ENCODE measurements at regions not wholly inside any gene's neighbourhood (a gene's known extent, or its start where the extent isn't known, plus 50 kb on each side); places are given as distances from the start of the nearest gene placed in this dataset.

DNA sequence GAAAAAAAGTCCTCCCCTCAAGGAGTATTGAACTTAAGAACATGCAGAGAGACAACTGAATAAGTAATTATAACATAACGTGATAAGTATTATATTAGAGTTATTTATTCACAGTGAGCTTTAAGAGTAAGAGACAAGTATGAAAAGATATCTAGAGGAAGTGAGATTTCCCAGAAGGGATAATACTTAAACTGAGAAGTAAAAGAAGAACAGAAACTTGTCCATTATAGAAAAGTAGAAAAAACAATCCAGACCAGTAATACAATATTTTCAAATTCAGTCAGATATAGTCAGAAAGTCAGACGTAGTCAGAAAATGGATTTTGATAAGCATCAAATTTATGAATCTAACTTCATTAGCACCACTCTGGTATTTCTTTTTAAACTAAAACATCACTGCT, 613.0 kb upstream of the CCNG1 start:
- no peak for DNase-seq
- H3K79me2 ChIP-seq (ENCODE audit: insufficient read depth, low read length): no peaks in the 10 kb centered on the region
- no peaks in the 10 kb centered on the region for H3K4me1 ChIP-seq (ENCODE audit: insufficient read depth, low read length)
- H2AFZ ChIP-seq (ENCODE audit: low read depth, low read length): no peak overlapping the region
- H3K36me3 ChIP-seq (ENCODE audit: insufficient read depth, low read length): no peaks in the 10 kb centered on the region
- no peaks in the 10 kb centered on the region for H4K20me1 ChIP-seq (ENCODE audit: insufficient read depth, low read length)
- no peaks in the 10 kb centered on the region for H3K27me3 ChIP-seq (ENCODE audit: insufficient read depth, low read length, poor library complexity)
- H3K4me2 ChIP-seq (ENCODE audit: insufficient read depth, low read length): no peak overlapping the region
- H3K27ac ChIP-seq (ENCODE audit: low read length): no peak overlapping the region
- H3K9ac ChIP-seq (ENCODE audit: low read depth, low read length): no peak overlapping the region
- no peaks in the 10 kb centered on the region for H3K9me3 ChIP-seq (ENCODE audit: insufficient read depth, low read length, severe bottlenecking)
- H3K4me3 ChIP-seq (ENCODE audit: low read depth in 1 of 2, low read length in 2 of 2): no peak overlapping the region
- no peak for ATAC-seq (ENCODE audit: insufficient read depth, low read depth)
- TF ChIP-seq EZH2 (IDR thresholded peaks at IDR 0.05; ENCODE audit: borderline replicate concordance, low read depth, low read length, severe bottlenecking): no peak
- TF ChIP-seq, protein P1, sequence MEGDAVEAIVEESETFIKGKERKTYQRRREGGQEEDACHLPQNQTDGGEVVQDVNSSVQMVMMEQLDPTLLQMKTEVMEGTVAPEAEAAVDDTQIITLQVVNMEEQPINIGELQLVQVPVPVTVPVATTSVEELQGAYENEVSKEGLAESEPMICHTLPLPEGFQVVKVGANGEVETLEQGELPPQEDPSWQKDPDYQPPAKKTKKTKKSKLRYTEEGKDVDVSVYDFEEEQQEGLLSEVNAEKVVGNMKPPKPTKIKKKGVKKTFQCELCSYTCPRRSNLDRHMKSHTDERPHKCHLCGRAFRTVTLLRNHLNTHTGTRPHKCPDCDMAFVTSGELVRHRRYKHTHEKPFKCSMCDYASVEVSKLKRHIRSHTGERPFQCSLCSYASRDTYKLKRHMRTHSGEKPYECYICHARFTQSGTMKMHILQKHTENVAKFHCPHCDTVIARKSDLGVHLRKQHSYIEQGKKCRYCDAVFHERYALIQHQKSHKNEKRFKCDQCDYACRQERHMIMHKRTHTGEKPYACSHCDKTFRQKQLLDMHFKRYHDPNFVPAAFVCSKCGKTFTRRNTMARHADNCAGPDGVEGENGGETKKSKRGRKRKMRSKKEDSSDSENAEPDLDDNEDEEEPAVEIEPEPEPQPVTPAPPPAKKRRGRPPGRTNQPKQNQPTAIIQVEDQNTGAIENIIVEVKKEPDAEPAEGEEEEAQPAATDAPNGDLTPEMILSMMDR (IDR thresholded peaks at IDR 0.05; ENCODE audit: borderline replicate concordance, extremely low read depth, low read length, poor library complexity, severe bottlenecking): no peak

DNA sequence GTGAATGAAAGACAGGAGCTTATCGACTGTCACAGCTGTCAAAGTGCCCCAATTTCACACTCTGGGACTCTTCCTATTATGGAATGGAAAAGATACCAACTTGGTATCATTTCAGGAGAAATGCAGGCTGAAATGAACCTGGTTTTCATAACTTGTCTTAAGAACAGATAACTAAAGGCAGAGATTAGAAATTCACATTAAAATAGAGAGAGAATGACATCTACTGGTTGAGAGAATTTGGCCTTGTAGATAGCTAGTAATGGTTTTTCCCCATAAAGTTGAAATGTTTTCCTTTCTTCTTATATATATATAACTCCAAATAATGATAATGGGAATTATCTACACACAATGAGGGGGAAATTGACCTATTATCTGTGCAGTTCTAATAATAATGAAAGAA, 600.2 kb upstream of the CCNG1 start:
- H4K20me1 ChIP-seq (ENCODE audit: insufficient read depth, low read length): no peaks in the 10 kb centered on the region
- TF ChIP-seq, protein P1 (IDR thresholded peaks at IDR 0.05; ENCODE audit: borderline replicate concordance, extremely low read depth, low read length, poor library complexity, severe bottlenecking): peak; percentile 4
- no peak for TF ChIP-seq EZH2 (IDR thresholded peaks at IDR 0.05; ENCODE audit: borderline replicate concordance, low read depth, low read length, severe bottlenecking)
- H3K9ac ChIP-seq (ENCODE audit: low read depth, low read length): no peak overlapping the region
- no peak overlapping the region for H3K4me3 ChIP-seq (ENCODE audit: low read depth in 1 of 2, low read length in 2 of 2)
- H3K27ac ChIP-seq (ENCODE audit: low read length): no peak overlapping the region
- no peaks in the 10 kb centered on the region for H3K36me3 ChIP-seq (ENCODE audit: insufficient read depth, low read length)
- H3K27me3 ChIP-seq (ENCODE audit: insufficient read depth, low read length, poor library complexity): no peaks in the 10 kb centered on the region
- no peaks in the 10 kb centered on the region for H3K4me1 ChIP-seq (ENCODE audit: insufficient read depth, low read length)
- ATAC-seq (ENCODE audit: insufficient read depth, low read depth) (no peak), DNase-seq (no peak)
- no peak overlapping the region for H2AFZ ChIP-seq (ENCODE audit: low read depth, low read length)
- no peaks in the 10 kb centered on the region for H3K9me3 ChIP-seq (ENCODE audit: insufficient read depth, low read length, severe bottlenecking)
- no peak overlapping the region for H3K4me2 ChIP-seq (ENCODE audit: insufficient read depth, low read length)
- H3K79me2 ChIP-seq (ENCODE audit: insufficient read depth, low read length): no peaks in the 10 kb centered on the region

DNA sequence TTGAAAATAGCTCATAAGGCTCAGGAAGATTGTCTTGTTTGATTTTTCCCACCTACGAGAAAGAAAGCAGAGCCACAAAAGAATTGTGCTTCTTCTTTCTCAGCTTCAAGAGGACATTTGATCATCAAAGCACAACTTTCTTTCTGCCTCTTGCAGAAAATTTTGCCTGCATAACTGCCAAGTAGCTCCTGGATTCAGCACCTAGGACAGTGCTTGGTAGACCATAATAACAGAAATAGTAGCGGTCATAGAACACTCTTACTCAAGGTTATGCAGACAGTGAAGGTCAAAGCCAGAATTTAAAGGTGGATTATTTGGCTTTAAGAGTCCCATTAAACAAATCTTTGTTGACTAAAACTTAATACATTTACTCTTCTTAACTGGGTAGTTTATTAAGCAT, 594.7 kb upstream of the CCNG1 start:
- Histone ChIP-seq H3K4me1 (ENCODE audit: insufficient read depth, low read length) (no peaks in the 10 kb centered on the region), H3K27me3 (ENCODE audit: insufficient read depth, low read length, poor library complexity) (no peaks in the 10 kb centered on the region), H3K27ac (ENCODE audit: low read length) (no peak overlapping the region), H3K9me3 (ENCODE audit: insufficient read depth, low read length, severe bottlenecking) (no peaks in the 10 kb centered on the region), H3K4me3 (ENCODE audit: low read depth in 1 of 2, low read length in 2 of 2) (no peak overlapping the region), H3K4me2 (ENCODE audit: insufficient read depth, low read length) (no peak overlapping the region), H3K79me2 (ENCODE audit: insufficient read depth, low read length) (no peaks in the 10 kb centered on the region), H3K36me3 (ENCODE audit: insufficient read depth, low read length) (no peaks in the 10 kb centered on the region), H3K9ac (ENCODE audit: low read depth, low read length) (no peak overlapping the region), H4K20me1 (ENCODE audit: insufficient read depth, low read length) (no peaks in the 10 kb centered on the region), H2AFZ (ENCODE audit: low read depth, low read length) (no peak overlapping the region)
- ATAC-seq (ENCODE audit: insufficient read depth, low read depth) (no peak), DNase-seq (peak; percentile 13)
- no peak for TF ChIP-seq EZH2 (IDR thresholded peaks at IDR 0.05; ENCODE audit: borderline replicate concordance, low read depth, low read length, severe bottlenecking)
- TF ChIP-seq, protein P1 (IDR thresholded peaks at IDR 0.05; ENCODE audit: borderline replicate concordance, extremely low read depth, low read length, poor library complexity, severe bottlenecking): no peak

- H3K4me3 ChIP-seq (ENCODE audit: low read depth in 1 of 2, low read length in 2 of 2): no peak overlapping the region
- no peaks in the 10 kb centered on the region for H3K36me3 ChIP-seq (ENCODE audit: insufficient read depth, low read length)
- no peak for TF ChIP-seq EZH2 (IDR thresholded peaks at IDR 0.05; ENCODE audit: borderline replicate concordance, low read depth, low read length, severe bottlenecking)
- TF ChIP-seq, protein P1 (IDR thresholded peaks at IDR 0.05; ENCODE audit: borderline replicate concordance, extremely low read depth, low read length, poor library complexity, severe bottlenecking): no peak
- H4K20me1 ChIP-seq (ENCODE audit: insufficient read depth, low read length): no peaks in the 10 kb centered on the region
- no peaks in the 10 kb centered on the region for H3K27me3 ChIP-seq (ENCODE audit: insufficient read depth, low read length, poor library complexity)
- no peak overlapping the region for H3K4me2 ChIP-seq (ENCODE audit: insufficient read depth, low read length)
- no peak overlapping the region for H3K27ac ChIP-seq (ENCODE audit: low read length)
- no peaks in the 10 kb centered on the region for H3K9me3 ChIP-seq (ENCODE audit: insufficient read depth, low read length, severe bottlenecking)
- no peak overlapping the region for H2AFZ ChIP-seq (ENCODE audit: low read depth, low read length)
- ATAC-seq (ENCODE audit: insufficient read depth, low read depth) (no peak), DNase-seq (no peak)
- H3K79me2 ChIP-seq (ENCODE audit: insufficient read depth, low read length): no peaks in the 10 kb centered on the region
- no peaks in the 10 kb centered on the region for H3K4me1 ChIP-seq (ENCODE audit: insufficient read depth, low read length)
- no peak overlapping the region for H3K9ac ChIP-seq (ENCODE audit: low read depth, low read length)
These were observed 585.3 kb upstream of the CCNG1 start for GRCh38 chr5:162852134-162852533.

Data from DND-41 (cell line).